GM21529 (cell line): ENCODE measurements at regions not wholly inside any gene's neighbourhood (a gene's known extent, or its start where the extent isn't known, plus 50 kb on each side); places are given as distances from the start of the nearest gene placed in this dataset.

Source experiments
- ATAC-seq: cut with Tn5 transposase; IDR thresholded peaks from one replicate; pipeline ENCODE4 v1.9.1; 2021; ENCODE audit not compliant: unreplicated experiment

DNA sequence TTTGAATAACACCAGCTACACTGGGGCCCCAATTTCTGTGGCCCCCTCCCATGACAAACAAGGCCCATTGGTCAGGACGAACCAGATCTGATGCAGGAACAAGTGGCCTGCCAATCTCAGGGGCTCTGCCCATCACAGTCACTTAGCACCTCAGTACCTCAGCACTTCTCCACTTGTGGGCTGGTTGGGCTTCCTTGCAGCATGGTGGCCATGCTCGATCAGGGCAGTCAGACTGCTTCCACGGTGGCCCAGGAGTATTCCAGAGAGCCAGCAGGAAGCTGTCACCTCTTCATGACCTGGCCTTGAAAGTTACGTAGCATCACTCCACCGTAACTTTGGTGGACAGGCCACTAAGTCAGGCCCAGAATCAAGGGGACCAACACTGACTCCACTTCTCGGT is 206.5 kb downstream of the AUH start:
- ATAC-seq, result no peak

DNA sequence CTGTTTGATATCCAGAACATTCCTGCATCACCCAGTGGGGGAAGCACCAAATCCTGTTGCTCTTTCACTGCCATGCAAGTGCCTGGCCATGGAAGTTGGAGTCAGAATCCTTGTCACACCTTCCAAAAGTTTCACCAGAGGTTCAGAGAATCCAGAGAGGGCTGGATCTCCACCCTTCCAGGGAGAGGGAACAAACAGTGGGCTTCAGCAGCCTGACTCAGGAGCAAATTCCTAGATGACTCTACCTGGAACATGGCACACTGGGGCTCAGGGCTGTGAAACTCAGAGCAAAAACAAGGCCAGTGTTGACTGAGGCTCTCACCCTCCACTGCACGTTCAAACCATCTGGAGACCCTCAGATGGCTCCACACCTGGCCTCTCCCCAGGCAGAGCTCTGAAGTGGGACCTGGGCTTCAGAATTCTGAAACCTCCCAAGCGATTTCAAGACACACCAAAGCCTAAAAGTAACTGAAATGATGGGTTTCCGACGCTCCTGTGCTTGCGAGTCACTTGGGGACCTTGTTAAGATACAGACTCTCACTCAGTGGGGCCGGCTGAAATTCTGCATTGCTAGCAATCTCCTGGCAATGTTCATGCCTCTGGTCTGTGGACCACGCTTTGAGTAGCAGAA is 205.9 kb downstream of the AUH start:
- no peak for ATAC-seq

DNA sequence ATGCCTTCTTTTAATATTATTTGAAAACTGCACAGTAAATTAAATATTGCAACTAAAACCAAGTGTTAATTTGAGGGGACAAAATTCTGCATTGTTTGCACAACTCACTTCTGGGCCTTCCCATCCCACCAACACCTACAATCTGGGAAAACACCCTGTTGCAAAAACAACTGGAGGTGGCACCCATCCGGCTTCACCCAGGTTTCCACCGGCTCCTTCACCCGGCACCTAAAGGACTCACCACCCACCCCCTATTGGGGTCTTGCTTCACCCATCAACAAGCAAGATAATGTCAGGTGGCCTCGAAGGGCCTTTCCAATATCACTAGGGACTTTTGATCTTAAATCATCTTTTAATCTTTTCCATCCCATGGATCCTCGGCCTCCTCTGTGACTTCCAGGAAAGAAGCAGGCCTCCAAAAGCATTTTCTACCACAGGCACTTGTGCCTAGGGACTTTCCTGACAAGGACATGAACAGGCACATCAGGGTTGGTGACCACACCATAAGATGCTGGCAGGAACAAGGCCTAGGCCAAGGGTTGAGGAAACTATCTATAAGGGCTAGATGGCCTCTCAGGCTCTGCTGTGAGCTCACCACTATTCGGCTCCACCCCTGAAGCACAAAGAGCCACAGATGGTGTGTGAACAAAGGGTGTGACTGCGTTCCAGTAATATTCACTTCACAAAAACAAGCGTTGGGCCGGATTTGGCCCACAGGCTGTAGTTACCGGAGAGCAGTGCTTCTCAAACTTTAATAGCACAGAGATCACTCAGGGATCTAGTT is 205.1 kb downstream of the AUH start:
- ATAC-seq, result no peak

DNA sequence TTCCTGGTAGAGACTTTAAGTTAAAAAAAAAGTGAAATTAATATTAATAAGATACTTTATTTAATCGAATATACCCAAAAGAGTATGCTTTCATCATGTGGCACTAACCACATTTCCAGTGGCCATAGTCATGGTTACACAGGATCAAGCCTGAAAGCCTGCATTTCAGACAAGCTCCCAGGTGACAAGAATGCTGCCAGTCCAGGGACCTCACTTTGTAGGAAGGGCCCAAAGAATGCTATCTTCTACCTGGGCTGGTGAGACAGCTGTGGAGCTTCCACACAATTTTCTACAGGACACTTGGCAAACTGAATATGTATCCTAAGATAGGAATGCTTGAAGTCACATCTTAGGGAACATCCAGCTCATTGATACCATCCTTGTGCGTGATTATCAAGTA is 203.8 kb downstream of the AUH start:
- no peak for ATAC-seq

DNA sequence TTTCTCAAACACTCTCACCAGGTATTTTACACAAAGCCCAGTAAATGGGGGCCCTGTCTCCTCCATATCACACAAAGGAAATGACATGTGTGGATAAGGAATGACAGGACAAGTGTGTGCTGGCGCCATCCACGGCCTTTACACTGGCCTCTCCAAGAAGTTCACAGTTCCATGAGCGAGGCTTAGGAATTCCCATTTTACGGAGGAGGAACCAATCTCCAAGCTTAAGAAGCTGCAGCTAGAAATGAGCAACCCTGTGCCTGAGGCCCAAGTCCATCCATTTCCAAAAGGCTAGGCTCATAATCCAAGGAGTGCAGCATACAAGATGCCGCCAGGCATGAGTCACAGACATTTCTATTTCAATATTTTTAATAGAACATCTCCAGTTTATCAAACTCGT is 203.4 kb downstream of the AUH start:
- ATAC-seq, result no peak

DNA sequence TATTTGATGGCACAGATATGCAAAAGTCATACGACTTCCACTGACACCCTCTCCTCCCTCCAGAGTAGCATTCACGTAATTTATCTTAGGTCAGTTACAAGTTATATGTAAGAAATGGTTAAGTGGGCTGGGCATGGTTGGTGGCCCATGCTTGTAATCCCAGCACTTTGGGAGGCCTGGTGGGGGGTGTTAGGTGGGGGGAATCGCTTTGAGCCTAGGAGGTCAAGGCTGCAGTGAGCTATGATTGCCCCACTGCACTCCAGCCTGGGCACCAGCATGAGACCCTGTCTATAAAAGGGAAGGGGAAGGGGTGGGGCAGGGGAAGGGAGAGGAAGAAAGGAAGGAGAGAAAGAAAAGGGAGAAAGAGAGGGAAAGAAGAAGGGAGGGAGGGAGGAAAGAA is 202.8 kb downstream of the AUH start:
- ATAC-seq, result no peak

DNA sequence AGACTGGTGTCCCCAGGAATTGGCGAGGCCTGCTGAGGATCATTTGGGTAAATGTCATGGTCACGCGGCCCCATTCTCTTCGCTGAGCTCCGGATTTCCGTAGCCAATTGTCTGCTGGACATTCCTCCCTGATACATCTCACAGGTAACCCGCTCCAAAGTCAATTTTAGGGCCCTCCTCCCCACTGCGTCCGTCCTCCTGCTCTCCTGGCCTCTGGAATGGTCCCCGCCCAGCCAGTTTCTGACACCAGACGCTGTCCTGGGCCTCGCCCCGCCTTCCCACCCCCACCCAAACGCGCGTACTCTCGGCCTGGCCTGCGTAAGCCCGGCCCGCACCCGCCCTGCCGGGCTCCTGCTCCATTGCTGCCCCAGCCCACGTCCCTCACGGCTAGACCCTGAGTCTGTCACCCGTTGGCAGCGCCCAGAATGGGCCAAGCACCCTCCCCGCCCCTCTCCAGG is 202.0 kb downstream of the AUH start:
- no peak for ATAC-seq

DNA sequence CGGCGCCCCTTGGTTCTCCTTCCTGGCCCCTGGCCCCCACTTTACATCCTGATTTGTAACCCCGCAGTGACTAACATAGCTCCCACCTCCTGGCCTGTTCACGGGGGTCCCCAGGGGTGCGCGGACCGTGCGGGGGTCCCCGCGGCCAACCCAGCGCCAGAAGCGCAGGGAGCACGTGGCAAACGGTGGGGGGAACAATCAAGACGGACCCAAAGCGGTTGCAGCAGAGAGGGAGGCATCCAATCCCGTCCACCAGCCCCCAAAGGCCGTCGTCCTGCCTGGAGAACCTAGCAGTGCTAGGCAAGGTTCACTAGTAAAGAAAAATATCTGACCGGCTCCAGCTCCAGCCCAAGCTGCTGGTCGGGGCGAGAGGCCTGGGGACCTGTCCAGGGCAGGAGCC is 201.5 kb downstream of the AUH start:
- no peak for ATAC-seq

DNA sequence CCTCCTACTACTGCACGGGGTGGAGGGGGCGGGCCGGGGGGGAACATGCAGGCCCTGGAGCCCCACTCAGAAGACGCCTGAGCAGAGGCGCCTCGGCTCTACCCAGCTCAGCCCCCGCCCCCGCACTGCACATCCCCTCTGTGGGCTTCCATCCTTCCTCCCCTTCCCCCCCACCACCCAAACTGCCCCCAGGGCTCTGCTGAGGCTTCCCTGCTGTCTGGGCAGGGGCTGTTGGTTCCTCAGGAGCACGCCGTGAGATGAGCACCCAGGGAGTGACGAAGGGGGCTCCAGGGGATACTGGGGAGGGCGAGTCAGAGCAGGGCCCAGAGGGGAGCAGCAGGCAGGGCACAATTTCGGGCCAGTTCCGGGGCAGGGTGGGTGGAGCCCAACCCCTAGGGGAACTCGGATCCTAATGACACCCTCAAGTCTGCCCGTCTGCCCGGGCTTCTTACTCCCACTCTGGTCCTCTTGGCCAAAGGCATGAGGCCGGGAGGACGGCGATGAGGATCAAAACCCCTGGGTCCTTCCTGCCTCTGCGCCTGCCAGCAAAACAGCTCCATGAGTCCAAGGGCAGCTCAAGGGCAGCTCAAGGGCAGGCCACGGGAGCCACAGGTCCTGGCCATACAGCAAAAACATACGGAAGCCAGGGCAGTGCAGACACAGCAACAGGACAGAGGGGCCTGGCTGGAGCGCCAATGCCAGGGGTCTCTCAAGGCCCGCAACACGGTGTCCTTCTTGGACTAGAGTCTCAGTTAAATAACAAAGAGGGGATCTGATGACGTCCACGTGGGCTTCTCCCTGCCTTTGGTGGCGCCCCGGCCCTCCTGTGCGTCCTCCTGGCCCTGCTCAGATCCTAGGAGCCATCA is 200.9 kb downstream of the AUH start:
- no peak for ATAC-seq

DNA sequence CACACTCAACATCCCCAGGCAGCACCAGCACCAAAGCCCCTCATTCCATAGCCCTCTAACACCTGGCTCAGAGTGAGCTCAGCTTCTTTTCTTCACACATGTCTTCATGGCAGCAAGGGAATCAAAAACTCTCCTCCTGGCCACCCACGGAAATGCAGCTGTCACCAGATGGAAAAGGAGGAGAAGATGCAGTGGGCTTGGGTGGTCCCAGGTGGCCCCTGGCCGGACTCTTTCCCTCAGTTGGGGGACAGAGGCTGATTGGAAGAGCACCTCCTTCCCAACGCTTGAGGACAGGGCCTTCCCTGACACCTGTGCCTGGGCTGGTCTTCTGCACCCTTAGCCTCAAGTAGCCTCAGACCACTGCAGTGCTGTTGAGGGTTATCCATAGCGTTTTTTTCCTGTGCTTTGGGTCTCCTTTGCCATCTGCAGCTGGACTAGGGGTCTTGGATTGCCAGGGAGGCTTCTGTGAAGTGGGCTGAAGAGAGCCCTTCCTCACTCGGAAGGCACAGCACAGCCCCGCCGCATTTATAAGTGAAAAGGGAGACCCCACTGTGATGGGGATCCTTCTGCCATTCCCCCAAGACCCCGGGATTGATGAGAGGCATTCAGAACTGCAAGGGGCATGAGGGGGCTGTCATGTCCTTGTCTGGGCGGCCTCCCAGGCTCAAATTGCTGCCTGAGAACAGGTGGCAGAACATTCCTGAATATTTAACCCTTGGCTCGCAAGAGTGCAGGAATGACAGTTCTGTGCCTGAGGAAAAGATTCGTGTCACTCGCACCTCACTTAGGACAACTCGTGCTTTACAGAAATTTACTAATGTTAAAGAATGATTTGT is 200.0 kb downstream of the AUH start:
- ATAC-seq, result no peak

DNA sequence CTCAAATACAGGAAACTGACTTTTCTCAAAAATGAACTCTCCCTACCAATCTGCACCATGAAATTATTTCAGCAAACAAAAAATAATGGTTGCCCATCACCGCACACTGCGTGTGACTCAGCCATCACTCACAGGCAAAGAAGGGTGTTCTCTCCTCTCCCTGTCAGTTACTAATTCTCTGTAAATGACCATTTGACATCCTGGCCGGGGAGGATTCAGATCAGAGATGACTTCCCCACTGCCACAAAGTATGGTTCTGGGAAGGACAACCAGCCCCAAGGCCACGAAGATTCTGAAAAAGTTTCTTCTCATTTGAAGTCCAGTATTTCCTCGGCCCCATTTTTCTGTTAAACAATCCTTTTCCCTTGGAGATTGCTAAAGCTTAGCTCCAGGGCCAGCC is 199.4 kb downstream of the AUH start:
- ATAC-seq, result no peak

DNA sequence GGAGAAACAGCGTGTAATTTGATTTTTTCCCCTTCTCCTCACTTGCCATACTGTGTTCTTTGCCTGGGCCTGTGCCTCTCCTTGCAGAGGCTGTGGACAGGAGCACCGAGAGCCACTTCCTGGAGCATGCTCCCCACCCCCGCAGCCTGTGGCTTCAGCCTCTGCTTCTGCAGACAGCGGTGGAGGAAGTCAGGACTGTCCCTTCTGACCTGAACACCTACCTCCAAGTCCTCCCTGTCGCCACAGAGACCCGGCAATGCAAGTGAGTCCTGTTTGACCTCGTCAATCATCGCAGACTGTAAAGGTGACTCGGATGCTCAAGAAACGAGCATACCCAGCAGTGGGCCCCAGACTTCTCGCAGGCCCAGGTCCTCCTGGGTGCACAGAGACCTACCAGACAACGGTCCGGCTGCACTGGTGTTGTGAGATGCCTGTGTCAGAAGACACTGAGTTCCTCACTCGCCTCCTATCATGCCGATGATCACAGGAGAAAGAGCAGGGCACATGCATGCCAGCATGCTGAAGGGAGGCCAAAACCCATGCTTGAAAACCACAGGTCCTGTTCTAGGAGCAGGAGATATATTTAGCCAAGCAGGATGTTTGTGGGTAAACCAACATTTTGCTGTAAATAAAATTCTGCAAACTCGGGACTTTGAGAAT is 198.8 kb downstream of the AUH start:
- ATAC-seq, result peak; percentile 86

DNA sequence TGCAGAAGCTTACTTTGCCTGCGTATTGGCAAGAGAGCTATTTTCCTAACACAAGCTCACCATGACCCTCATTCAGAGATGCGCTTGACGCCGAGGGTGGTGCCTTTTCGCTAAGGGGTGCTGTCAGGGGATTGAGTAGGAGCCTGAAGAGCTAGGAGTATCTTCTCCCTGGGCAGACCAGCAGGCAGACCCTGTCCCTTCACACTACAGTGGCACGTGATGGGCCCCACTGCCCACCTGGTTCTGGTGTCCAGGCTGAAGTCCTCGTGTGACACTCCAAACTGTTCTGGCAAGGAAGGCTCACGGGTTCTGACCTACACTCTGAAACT is 198.3 kb downstream of the AUH start:
- no peak for ATAC-seq

DNA sequence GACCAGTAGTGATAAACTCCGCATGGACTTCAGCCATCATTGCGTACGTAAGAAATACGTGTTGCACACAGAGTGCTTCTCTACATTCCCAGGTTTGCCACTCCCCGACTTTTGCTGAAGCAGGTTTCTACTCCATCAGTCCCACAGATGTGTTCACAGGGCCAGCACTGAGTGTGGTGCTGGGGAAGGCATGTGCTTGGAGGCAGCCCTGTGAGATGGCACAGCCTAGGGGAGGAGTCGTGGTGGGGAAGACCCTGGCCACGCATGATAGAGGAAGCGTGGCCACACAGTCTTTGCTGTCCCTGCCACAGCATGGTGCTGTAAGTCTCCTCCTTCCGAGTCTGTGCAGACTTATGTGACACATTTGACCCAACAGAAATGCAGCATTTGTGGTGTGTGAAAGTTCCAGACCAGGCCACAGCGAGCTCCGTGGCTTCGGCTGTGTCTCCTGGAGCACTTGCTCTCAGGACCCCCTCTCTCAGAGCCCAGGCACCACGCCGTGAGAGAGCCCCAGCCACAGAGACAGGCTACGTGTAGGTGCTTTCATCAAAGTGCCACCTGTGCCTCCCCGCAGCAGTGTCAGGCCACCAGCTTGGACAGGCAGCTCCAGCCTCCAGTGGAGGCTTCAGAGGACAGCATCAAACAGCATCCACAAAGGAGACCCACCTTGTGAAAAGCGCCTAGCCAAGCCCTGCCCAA is 197.8 kb downstream of the AUH start:
- ATAC-seq, result no peak
